NB4 (cell line): ENCODE measurements at regions not wholly inside any gene's neighbourhood (a gene's known extent, or its start where the extent isn't known, plus 50 kb on each side); places are given as distances from the start of the nearest gene placed in this dataset.
"Not testable (repeated sequence)": the region's sequence is repeated elsewhere in the genome, so short reads cannot be mapped to it uniquely, and the experiment has no call there.

Experiments
- DNase-seq: peaks from one replicate; pipeline ENCODE4 v3.0.0; 2010; ENCODE audit warnings: low read depth
- H3K4me3 ChIP-seq: one replicate; pipeline ENCODE4 v1.5.1; 2011; ENCODE audit warnings: mild to moderate bottlenecking, low read depth, low read length, moderate library complexity
- MYC ChIP-seq: IDR thresholded peaks from 2 replicates; pipeline ENCODE4 v1.6.1; 2011; ENCODE audit warnings: low read depth, low read length
- POLR2A ChIP-seq: IDR thresholded peaks from 2 replicates; pipeline ENCODE4 v1.6.1; 2011; ENCODE audit warnings: mild to moderate bottlenecking; ENCODE audit not compliant: insufficient read length; ENCODE audit errors: extremely low read depth
- TF ChIP-seq, protein P1 (sequence below): IDR thresholded peaks from one replicate; pipeline ENCODE4 v1.5.1; 2012; ENCODE audit warnings: low read depth, low read length
- TF ChIP-seq, protein P2 (sequence below): IDR thresholded peaks from 2 replicates; pipeline ENCODE4 v1.6.1; 2011; ENCODE audit warnings: low read depth, low read length

DNA sequence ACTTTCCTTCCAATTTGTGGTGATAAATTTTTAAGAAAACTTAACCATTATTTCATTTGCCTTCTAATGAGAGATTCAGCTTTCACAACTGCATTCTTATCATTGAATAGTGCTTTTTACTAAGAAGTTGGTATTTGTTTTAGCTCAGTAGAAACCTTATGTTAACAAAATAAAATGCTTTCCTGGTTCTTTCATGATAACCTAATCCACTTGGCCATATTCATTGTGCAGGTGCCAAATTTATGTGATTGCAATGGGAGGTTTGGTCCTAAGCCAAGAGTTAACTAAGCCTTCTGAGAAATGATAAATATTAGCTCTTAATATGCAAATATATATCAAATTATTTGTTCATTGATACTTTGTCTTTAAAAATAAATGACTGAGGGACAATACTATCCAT, 141.1 kb upstream of the TLE4 start:
- no peak for TF ChIP-seq POLR2A
- TF ChIP-seq, protein P1, sequence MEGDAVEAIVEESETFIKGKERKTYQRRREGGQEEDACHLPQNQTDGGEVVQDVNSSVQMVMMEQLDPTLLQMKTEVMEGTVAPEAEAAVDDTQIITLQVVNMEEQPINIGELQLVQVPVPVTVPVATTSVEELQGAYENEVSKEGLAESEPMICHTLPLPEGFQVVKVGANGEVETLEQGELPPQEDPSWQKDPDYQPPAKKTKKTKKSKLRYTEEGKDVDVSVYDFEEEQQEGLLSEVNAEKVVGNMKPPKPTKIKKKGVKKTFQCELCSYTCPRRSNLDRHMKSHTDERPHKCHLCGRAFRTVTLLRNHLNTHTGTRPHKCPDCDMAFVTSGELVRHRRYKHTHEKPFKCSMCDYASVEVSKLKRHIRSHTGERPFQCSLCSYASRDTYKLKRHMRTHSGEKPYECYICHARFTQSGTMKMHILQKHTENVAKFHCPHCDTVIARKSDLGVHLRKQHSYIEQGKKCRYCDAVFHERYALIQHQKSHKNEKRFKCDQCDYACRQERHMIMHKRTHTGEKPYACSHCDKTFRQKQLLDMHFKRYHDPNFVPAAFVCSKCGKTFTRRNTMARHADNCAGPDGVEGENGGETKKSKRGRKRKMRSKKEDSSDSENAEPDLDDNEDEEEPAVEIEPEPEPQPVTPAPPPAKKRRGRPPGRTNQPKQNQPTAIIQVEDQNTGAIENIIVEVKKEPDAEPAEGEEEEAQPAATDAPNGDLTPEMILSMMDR, result no peak
- no peak for TF ChIP-seq MYC
- TF ChIP-seq, protein P2, sequence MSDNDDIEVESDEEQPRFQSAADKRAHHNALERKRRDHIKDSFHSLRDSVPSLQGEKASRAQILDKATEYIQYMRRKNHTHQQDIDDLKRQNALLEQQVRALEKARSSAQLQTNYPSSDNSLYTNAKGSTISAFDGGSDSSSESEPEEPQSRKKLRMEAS, result no peak
- no peak for DNase-seq
- H3K4me3 ChIP-seq, result no peak overlapping the region

DNA sequence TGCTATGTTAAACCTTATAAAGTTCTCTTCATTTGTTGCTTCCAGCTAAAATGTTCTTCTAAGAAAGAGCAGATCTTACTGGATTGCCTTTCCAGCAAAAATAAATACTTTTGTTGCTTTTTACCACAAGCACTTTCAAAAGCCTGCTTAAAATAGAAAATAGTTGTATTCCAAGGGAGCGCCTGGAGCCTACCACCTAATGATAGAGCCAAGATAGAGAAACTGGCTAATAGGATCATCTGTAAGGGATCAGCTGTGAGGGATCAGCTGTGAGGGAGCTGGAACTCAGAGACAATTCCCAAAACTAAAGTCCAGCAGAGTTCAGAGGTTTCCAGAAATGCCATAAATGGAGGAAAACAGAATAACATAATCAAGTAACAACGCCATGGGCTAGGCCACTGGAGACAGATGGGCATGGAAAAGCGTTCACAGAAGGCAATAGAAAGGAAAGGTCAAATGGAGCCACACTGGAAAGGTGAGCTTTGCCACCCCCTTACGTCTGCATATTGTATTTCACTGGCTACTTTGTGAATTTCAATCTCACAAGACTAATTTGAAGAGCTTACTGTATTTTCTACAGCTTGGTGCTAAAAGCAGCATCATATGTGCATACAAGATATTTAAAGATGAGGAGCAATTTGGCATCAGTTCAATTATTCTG, 140.6 kb upstream of the TLE4 start:
- no peak overlapping the region for H3K4me3 ChIP-seq
- TF ChIP-seq, protein P1, result no peak
- TF ChIP-seq POLR2A, result no peak
- TF ChIP-seq, protein P2, result no peak
- TF ChIP-seq MYC, result no peak
- no peak for DNase-seq

DNA sequence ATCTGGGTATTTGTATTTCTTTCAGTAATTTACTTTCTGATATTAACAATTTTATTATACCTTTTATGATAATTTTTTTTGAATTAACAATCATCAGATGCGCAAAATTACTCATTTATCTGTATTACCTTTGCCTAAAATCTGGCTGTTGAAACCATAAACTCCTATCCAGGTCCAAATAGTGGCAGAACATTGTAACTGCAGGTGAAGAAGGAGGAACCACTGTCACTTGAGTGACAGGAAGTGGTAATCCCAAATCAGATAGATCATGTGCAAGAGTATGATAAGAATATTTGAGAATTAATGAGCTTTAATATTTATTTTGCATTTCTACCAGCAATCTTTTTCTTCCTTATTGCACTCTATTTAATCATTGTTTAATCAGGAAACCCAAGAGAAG, 139.3 kb upstream of the TLE4 start:
- no peak for DNase-seq
- TF ChIP-seq, protein P1, result no peak
- TF ChIP-seq MYC (no peak), POLR2A (no peak)
- TF ChIP-seq, protein P2, result no peak
- H3K4me3 ChIP-seq, result no peak overlapping the region

DNA sequence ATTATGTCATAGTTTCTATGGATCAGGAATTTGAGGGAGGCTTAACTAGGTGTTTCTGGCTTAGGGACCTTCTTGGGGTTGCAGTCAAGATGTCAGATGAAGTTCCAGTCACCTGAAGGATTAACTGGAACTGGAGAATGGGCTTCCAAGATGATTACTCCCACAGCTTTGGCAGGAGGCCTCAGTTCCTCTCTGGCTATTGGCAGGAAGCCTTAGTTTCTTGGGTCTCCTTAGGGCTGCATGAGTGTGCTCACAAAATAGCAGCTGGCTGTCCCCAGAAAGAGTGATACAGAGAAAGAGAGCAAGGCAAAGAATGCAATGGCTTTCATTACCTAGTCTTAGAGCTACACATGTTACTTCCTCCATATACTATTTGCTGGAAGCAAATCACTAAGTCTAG, 138.1 kb upstream of the TLE4 start:
- TF ChIP-seq, protein P1, result no peak
- TF ChIP-seq, protein P2, result no peak
- TF ChIP-seq MYC (no peak), POLR2A (no peak)
- DNase-seq, result no peak

DNA sequence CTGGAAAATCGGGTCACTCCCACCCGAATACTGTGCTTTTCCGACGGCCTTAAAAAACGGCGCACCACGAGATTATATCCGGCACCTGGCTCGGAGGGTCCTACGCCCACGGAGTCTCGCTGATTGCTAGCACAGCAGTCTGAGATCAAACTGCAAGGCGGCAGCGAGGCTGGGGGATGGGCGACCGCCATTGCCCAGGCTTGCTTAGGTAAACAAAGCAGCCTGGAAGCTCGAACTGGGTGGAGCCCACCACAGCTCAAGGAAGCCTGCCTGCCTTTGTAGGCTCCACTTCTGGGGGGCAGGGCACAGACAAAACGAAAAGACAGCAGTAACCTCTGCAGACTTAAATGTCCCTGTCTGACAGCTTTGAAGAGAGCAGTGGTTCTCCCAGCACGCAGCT, 132.5 kb upstream of the TLE4 start:
- H3K4me3 ChIP-seq, result not testable (repeated sequence)

More for the DNA sequence above, 138.1 kb upstream of the TLE4 start:
- no peak overlapping the region for H3K4me3 ChIP-seq

DNA sequence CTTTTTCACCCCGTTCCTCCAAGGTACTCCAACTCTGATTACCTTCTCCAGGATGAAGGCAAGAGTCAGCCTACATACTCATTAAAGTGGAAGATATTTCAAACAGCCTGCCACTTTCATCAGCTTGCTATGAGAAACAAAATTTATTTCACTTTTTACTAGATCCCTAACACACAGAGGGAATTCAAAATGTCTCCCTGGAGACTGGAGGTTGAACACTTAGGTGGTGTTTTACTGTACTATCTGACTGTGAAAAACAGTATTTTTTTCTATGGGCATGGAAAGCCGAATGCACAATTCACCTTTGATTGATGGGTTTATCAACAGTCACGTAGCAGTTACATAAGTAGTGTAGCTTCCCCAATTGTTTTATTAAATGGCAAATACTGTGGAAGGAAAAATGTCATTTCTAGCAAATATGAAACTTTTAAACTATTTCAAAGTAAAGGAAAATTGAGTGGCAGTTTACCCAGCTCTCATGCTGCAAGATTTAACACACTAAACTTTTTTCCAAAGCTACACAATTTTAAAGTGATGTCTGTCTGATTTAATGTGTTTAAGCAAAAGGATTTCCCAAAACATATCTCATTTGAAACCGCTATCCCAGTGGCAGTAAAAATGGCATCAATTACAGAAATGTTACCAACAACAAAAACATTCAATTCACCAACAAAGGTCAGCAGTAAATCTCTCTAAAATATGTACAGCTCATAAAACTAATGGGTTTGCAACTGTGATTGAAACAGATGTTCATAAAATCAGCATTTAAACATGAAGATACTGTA, 125.0 kb upstream of the TLE4 start:
- no peak overlapping the region for H3K4me3 ChIP-seq
- TF ChIP-seq MYC, result no peak
- TF ChIP-seq, protein P1, result no peak
- TF ChIP-seq, protein P2, result no peak
- TF ChIP-seq POLR2A, result no peak
- DNase-seq, result no peak

More for the DNA sequence above, 132.5 kb upstream of the TLE4 start:
- not testable (repeated sequence) for DNase-seq
